Left lobe of liver (tissue), 2 donors: ENCODE measurements at regions not wholly inside any gene's neighbourhood (a gene's known extent, or its start where the extent isn't known, plus 50 kb on each side); places are given as distances from the start of the nearest gene placed in this dataset.

Source experiments
- ATAC-seq: fragments of 200-7000 bp; cut with Tn5 transposase; one replicate; pipeline ENCODE4 v1.9.1; 2020; ENCODE audit warnings: mild to moderate bottlenecking, moderate library complexity
- DNase-seq: peaks from one replicate; pipeline ENCODE4 v3.0.0-alpha.2; 2020; ENCODE audit warnings: low spot score
- donor health status: DM: no; HTN: no; CAD: no; lungs with moderate emphysema.
- donor health status: DM: no; HTN: yes; CAD: no.

GRCh38 chr2:199707593-199708185 is 143.3 kb downstream of the FTCDNL1 start:
- no peak for ATAC-seq
- DNase-seq: no peak

- ATAC-seq: no peak
- DNase-seq: no peak
Measured at GRCh38 chr2:199705538-199705937, 145.5 kb downstream of the FTCDNL1 start.

- DNase-seq (peak; percentile 52), ATAC-seq (peak; percentile 100)
Measured at GRCh38 chr2:199704358-199705238, 146.4 kb downstream of the FTCDNL1 start.

- ATAC-seq: no peak
- no peak for DNase-seq
Measured at GRCh38 chr2:199703199-199703598, 147.8 kb downstream of the FTCDNL1 start.

GRCh38 chr2:199697469-199697868 is 153.5 kb downstream of the FTCDNL1 start:
- ATAC-seq (no peak), DNase-seq (no peak)

- ATAC-seq (no peak), DNase-seq (no peak)
Measured at GRCh38 chr2:199696048-199696447, 154.9 kb downstream of the FTCDNL1 start.

- ATAC-seq (no peak), DNase-seq (no peak)
Measured at GRCh38 chr2:199693861-199694260, 157.1 kb downstream of the FTCDNL1 start.

GRCh38 chr2:199692489-199692888 is 158.5 kb downstream of the FTCDNL1 start:
- DNase-seq (peak; percentile 51), ATAC-seq (peak; percentile 45)

GRCh38 chr2:199690225-199690624 is 160.8 kb downstream of the FTCDNL1 start:
- ATAC-seq: no peak
- DNase-seq: no peak

- ATAC-seq: no peak
- no peak for DNase-seq
Measured at GRCh38 chr2:199685669-199686068, 165.3 kb downstream of the FTCDNL1 start.

- ATAC-seq: no peak
- DNase-seq: no peak
Measured at GRCh38 chr2:199684832-199685231, 166.2 kb downstream of the FTCDNL1 start.

- ATAC-seq (no peak), DNase-seq (no peak)
Measured at GRCh38 chr2:199684168-199684567, 166.8 kb downstream of the FTCDNL1 start.

GRCh38 chr2:199682001-199682400 is 169.0 kb downstream of the FTCDNL1 start:
- DNase-seq (no peak), ATAC-seq (no peak)

GRCh38 chr2:199680482-199680881 is 170.5 kb downstream of the FTCDNL1 start:
- ATAC-seq (no peak), DNase-seq (no peak)

- no peak for ATAC-seq
- DNase-seq: no peak
Measured at GRCh38 chr2:199679883-199680282, 171.1 kb downstream of the FTCDNL1 start.

GRCh38 chr2:199677881-199678280 is 173.1 kb downstream of the FTCDNL1 start:
- DNase-seq: no peak
- peak; percentile 83 for ATAC-seq

GRCh38 chr2:199668645-199669044 is 182.3 kb downstream of the FTCDNL1 start:
- DNase-seq: no peak
- no peak for ATAC-seq

- ATAC-seq (no peak), DNase-seq (no peak)
Measured at GRCh38 chr2:199663157-199663556, 187.8 kb downstream of the FTCDNL1 start.

- DNase-seq (no peak), ATAC-seq (no peak)
Measured at GRCh38 chr2:199662255-199662654, 188.7 kb downstream of the FTCDNL1 start.

- no peak for ATAC-seq
- no peak for DNase-seq
Measured at GRCh38 chr2:199660167-199660566, 190.8 kb downstream of the FTCDNL1 start.

- DNase-seq: peak; percentile 61
Measured at GRCh38 chr2:199659207-199659606, 191.8 kb downstream of the FTCDNL1 start.

GRCh38 chr2:199646439-199646838 is 188.7 kb upstream of the SATB2 start:
- no peak for DNase-seq

More at GRCh38 chr2:199659207-199659606, 191.8 kb downstream of the FTCDNL1 start:
- peak; percentile 97 for ATAC-seq

More at GRCh38 chr2:199646439-199646838, 188.7 kb upstream of the SATB2 start:
- ATAC-seq: no peak
